ENCODE measurements at regions not wholly inside any gene's neighbourhood (a gene's known extent, or its start where the extent isn't known, plus 50 kb on each side); places are given as distances from the start of the nearest gene placed in this dataset.

GRCh38 chr18:78144669-78145068, 834.9 kb upstream of the SALL3 start:
- intact Hi-C loops (cut with DNase I), result no loop called here
- DNase-seq (ENCODE audit: low spot score), result no peak

GRCh38 chr18:78145096-78145495, 834.5 kb upstream of the SALL3 start:
- intact Hi-C loops (cut with DNase I), result no loop called here
- no peak for DNase-seq (ENCODE audit: low spot score)

- DNase-seq (ENCODE audit: low spot score), result no peak
- intact Hi-C loops (cut with DNase I), result no loop called here
Observed at GRCh38 chr18:78146136-78147085, 833.2 kb upstream of the SALL3 start.

- intact Hi-C loops (cut with DNase I), result no loop called here
- DNase-seq (ENCODE audit: low spot score), result no peak
Observed at GRCh38 chr18:78150590-78150989, 829.0 kb upstream of the SALL3 start.

- intact Hi-C loops (cut with DNase I), result no loop called here
- DNase-seq (ENCODE audit: low spot score), result no peak
Observed at GRCh38 chr18:78151234-78151633, 828.4 kb upstream of the SALL3 start.

GRCh38 chr18:78151948-78152725, 827.5 kb upstream of the SALL3 start:
- intact Hi-C loops (cut with DNase I), result no loop called here

GRCh38 chr18:78153362-78153761, 826.3 kb upstream of the SALL3 start:
- intact Hi-C loops (cut with DNase I), result no loop called here
- DNase-seq (ENCODE audit: low spot score), result no peak

More at GRCh38 chr18:78151948-78152725, 827.5 kb upstream of the SALL3 start:
- no peak for DNase-seq (ENCODE audit: low spot score)

- no peak for DNase-seq (ENCODE audit: low spot score)
- intact Hi-C loops (cut with DNase I), result no loop called here
Observed at GRCh38 chr18:78154444-78154843, 825.2 kb upstream of the SALL3 start.

- no peak for DNase-seq (ENCODE audit: low spot score)
- intact Hi-C loops (cut with DNase I), result no loop called here
Observed at GRCh38 chr18:78154853-78155252, 824.8 kb upstream of the SALL3 start.

GRCh38 chr18:78156466-78156865, 823.2 kb upstream of the SALL3 start:
- intact Hi-C loops (cut with DNase I), result no loop called here

GRCh38 chr18:78158943-78159342, 820.7 kb upstream of the SALL3 start:
- intact Hi-C loops (cut with DNase I), result no loop called here
- no peak for DNase-seq (ENCODE audit: low spot score)

More at GRCh38 chr18:78156466-78156865, 823.2 kb upstream of the SALL3 start:
- DNase-seq (ENCODE audit: low spot score), result no peak

- DNase-seq (ENCODE audit: low spot score), result no peak
- intact Hi-C loops (cut with DNase I), result no loop called here
Observed at GRCh38 chr18:78159397-78159796, 820.2 kb upstream of the SALL3 start.

GRCh38 chr18:78160961-78161656, 818.5 kb upstream of the SALL3 start:
- intact Hi-C loops (cut with DNase I), result no loop called here
- no peak for DNase-seq (ENCODE audit: low spot score)

GRCh38 chr18:78165525-78165924, 814.1 kb upstream of the SALL3 start:
- DNase-seq (ENCODE audit: low spot score), result no peak
- intact Hi-C loops (cut with DNase I), result no loop called here

GRCh38 chr18:78168526-78168925, 811.1 kb upstream of the SALL3 start:
- intact Hi-C loops (cut with DNase I), result no loop called here
- no peak for DNase-seq (ENCODE audit: low spot score)

GRCh38 chr18:78169174-78169864, 810.3 kb upstream of the SALL3 start:
- intact Hi-C loops (cut with DNase I), result no loop called here
- DNase-seq (ENCODE audit: low spot score), result no peak

- intact Hi-C loops (cut with DNase I), result no loop called here
- no peak for DNase-seq (ENCODE audit: low spot score)
Observed at GRCh38 chr18:78171954-78172353, 807.7 kb upstream of the SALL3 start.

GRCh38 chr18:78174737-78175136, 804.9 kb upstream of the SALL3 start:
- intact Hi-C loops (cut with DNase I), result no loop called here

GRCh38 chr18:78178812-78179211, 800.8 kb upstream of the SALL3 start:
- intact Hi-C loops (cut with DNase I), result no loop called here
- no peak for DNase-seq (ENCODE audit: low spot score)

More at GRCh38 chr18:78174737-78175136, 804.9 kb upstream of the SALL3 start:
- no peak for DNase-seq (ENCODE audit: low spot score)
